Adrenal gland (tissue), 9 donors: ENCODE measurements at regions not wholly inside any gene's neighbourhood (a gene's known extent, or its start where the extent isn't known, plus 50 kb on each side); places are given as distances from the start of the nearest gene placed in this dataset.

Source experiments
- DNase-seq, 7 donors: peaks; one replicate each; pipeline ENCODE4 v3.0.0-alpha.2; 2019 to 2020
- H3K27ac ChIP-seq, 5 donors: fragments of 200-600 bp; sonication (generic) in 4 of 5; 1 replicate in 3 of 5; 2 replicates in 2 of 5; pipeline versions ENCODE4 v1.5.1 to v1.8.0; 2016 to 2020; ENCODE audit warnings: mild to moderate bottlenecking in 1 of 5
- H3K27me3 ChIP-seq: fragments of 200-600 bp; 2 replicates; pipeline ENCODE4 v1.8.0; 2021
- H3K36me3 ChIP-seq, 2 donors: fragments of 200-600 bp; replicated peaks in 1 of 2; 1 replicate in 1 of 2; 2 replicates in 1 of 2; pipeline versions ENCODE4 v1.5.1 to v1.8.0; 2018 to 2022
- H3K4me1 ChIP-seq, 2 donors: fragments of 200-600 bp; replicated peaks in 1 of 2; 1 replicate in 1 of 2; 2 replicates in 1 of 2; pipeline versions ENCODE4 v1.5.1 to v1.8.0; 2018 to 2021
- H3K4me3 ChIP-seq, 4 donors: fragments of 200-600 bp; sonication (generic) in 3 of 4; one replicate each; pipeline ENCODE4 v1.5.1; 2016 to 2018
- H3K9me3 ChIP-seq, 3 donors: fragments of 200-600 bp; sonication (generic) in 1 of 3; replicated peaks in 1 of 3; 1 replicate in 2 of 3; 2 replicates in 1 of 3; pipeline versions ENCODE4 v1.5.1 to v1.8.0; 2016 to 2021
- POLR2A ChIP-seq, 2 donors: fragments of 450-650 bp; IDR thresholded peaks; one replicate each; pipeline ENCODE4 v1.6.1; 2017; ENCODE audit warnings: antibody characterized with exemption in 2 of 2, mild to moderate bottlenecking in 2 of 2, moderate library complexity in 1 of 2
- WGBS, 4 donors: extraction: QIAGEN DNeasy Blood & Tissue Kit in 2 of 4; methylation state at CpG; one replicate each; pipeline versions ENCODE4 v1.1.5 to v1.1.7; 2013 to 2017; 5-methylcytosine and 5-hydroxymethylcytosine counted together
- intact Hi-C, 2 donors: fragments of 100-400 bp; cut with DNase I; formaldehyde crosslinking; loops; one replicate each; pipeline versions ENCODE4 v1.14.1 to v1.15.0; 2022 to 2023
- TF ChIP-seq, protein P1 (sequence below), 6 experiments: fragments of 450-650 bp in 4 of 6; fragments of 200-600 bp in 2 of 6; sonication (generic) in 1 of 6; IDR thresholded peaks; 1 replicate in 5 of 6; 2 replicates in 1 of 6; pipeline versions ENCODE4 v1.5.1 to v1.8.0; 2016 to 2021; ENCODE audit warnings: antibody characterized with exemption in 6 of 6, mild to moderate bottlenecking in 2 of 6, moderate library complexity in 1 of 6
- donor health status: healthy with polysubstance abuse.
- donor health status: Bipolar disorder and iron deficiency.
- donor health status: DM: yes; HTN: yes; CAD: no.
- donor health status: DM: no; HTN: no; CAD: no.
- donor health status: DM: no; HTN: no; CAD: no.

DNA sequence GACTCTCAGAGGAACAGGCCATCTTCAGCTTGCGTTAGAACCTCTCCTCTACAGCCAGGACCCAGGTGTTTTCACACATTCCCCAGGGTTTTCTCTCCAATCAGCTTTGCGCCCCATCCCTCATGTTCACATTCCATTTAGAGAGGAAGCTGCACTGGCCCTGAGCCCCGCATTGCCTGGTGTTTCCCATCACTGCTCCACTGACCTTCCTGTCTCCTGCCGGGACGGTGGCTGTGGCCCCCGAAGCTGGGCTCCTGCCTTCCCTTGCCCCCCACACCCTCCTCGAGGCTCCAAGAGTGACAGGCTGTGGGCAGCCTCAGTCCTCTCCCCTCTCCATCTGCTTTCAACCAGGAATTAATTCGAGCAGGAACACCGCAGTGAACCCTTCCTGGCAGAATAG lies 357.3 kb downstream of the THBS2 start:
- no peaks in the 10 kb centered on the region for H3K4me1 ChIP-seq
- intact Hi-C loops: no loop called here
- no peak for TF ChIP-seq POLR2A (IDR thresholded peaks at IDR 0.05)
- TF ChIP-seq, protein P1, sequence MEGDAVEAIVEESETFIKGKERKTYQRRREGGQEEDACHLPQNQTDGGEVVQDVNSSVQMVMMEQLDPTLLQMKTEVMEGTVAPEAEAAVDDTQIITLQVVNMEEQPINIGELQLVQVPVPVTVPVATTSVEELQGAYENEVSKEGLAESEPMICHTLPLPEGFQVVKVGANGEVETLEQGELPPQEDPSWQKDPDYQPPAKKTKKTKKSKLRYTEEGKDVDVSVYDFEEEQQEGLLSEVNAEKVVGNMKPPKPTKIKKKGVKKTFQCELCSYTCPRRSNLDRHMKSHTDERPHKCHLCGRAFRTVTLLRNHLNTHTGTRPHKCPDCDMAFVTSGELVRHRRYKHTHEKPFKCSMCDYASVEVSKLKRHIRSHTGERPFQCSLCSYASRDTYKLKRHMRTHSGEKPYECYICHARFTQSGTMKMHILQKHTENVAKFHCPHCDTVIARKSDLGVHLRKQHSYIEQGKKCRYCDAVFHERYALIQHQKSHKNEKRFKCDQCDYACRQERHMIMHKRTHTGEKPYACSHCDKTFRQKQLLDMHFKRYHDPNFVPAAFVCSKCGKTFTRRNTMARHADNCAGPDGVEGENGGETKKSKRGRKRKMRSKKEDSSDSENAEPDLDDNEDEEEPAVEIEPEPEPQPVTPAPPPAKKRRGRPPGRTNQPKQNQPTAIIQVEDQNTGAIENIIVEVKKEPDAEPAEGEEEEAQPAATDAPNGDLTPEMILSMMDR (IDR thresholded peaks at IDR 0.05): no peak
- H3K27ac ChIP-seq: no peak overlapping the region
- no peak overlapping the region for H3K4me3 ChIP-seq
- WGBS, 4 donors: 71 to 93% (median 83%) methylated on average over 9 of the region's 9 CpGs
- H3K27me3 ChIP-seq: no peaks in the 10 kb centered on the region
- H3K36me3 ChIP-seq: no peaks in the 10 kb centered on the region
- no peaks in the 10 kb centered on the region for H3K9me3 ChIP-seq
- DNase-seq: no peak

DNA sequence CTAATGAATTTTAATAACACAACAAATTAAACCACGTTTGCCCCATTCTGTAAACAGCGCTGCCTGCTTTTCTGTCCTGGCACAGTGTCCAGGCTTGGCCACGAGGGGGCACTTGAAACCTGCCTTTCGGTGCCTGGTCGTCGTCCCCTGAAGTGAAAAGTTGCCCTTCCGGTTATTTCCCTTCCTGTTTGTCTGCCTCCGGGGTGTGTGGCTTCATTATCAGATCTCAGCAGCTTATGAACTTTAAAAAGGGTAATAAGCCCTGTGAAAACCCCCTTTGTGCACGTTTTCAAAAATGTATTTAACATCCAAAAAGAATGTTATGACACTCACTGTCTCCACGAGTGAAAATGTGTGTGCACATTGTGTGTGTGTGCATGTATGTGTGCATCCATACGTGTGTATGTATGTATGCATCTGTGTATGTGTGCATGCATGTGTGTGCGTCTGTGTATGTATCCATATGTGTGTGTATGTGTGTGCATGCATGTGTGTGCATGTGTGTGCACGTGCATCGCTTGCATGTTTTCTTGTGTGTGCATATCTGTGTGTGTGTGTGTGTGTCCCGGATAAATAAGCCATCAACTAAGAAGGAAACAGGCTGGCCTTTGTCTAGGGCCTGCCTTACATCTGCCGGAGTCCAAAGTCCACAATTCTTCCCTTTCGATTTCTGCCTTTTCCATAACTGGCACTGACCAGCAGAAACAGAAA lies 358.4 kb downstream of the THBS2 start:
- 31 to 34% (median 33%) methylated on average over 17 of the region's 17 CpGs for WGBS, 4 donors
- H3K9me3 ChIP-seq: no peaks in the 10 kb centered on the region
- H3K27ac ChIP-seq: no peak overlapping the region
- H3K4me3 ChIP-seq: peak overlapping the region in 1 of 4 donors; percentile 42
- no peaks in the 10 kb centered on the region for H3K27me3 ChIP-seq
- intact Hi-C loops: no loop called here
- peak; percentile 75 to 89 (median 77) for DNase-seq
- H3K36me3 ChIP-seq: no peaks in the 10 kb centered on the region
- no peaks in the 10 kb centered on the region for H3K4me1 ChIP-seq
- TF ChIP-seq, protein P1 (IDR thresholded peaks at IDR 0.05): peak; percentile 74 to 96 (median 87)
- TF ChIP-seq POLR2A (IDR thresholded peaks at IDR 0.05): no peak

DNA sequence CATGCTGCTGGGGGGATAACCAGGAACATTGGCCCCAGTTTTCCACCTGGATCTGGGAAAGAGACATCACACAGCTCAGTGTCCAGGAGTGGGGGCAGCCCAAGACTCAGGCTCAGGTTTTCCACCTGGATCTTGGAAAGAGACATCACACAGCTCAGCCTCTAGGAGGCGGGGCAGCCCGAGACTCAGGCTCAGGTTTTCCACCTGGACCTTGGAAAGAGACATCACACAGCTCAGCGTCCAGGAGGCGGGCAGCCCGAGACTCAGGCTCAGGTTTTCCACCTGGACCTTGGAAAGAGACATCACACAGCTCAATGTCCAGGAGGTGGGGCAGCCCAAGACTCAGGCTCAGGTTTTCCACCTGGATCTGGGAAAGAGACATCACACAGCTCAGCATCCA lies 361.6 kb downstream of the THBS2 start:
- TF ChIP-seq, protein P1 (IDR thresholded peaks at IDR 0.05): no peak
- no peak for TF ChIP-seq POLR2A (IDR thresholded peaks at IDR 0.05)
- intact Hi-C loops: no loop called here
- Histone ChIP-seq H3K9me3 (no peaks in the 10 kb centered on the region), H3K27ac (no peak overlapping the region), H3K4me1 (no peaks in the 10 kb centered on the region), H3K27me3 (no peaks in the 10 kb centered on the region), H3K4me3 (no peak overlapping the region), H3K36me3 (no peaks in the 10 kb centered on the region)
- no peak for DNase-seq
- WGBS, 4 donors: 76 to 100% (median 78%) methylated on average over 3 to 5 of the region's 5 CpGs; no CpG with 5 or more reads in 1 of the 4 donors

DNA sequence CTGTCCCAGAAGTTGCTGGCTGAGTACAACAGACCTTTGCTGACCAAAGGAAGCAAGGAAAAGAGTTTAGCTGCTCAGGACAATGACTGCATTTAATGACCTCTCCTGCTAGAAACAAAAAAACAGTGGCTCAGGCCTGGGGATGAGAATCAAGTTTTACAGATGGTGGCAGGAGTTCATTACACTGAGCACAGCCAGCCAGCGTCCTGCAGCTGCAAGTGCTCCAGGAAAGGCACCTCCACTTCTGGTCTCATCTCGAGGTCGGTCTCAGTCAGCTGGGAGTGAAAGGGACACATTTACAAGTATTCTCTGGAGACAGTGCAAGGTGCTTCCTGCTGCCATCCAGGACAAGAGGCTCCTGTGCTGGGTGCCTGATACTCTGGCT lies 362.7 kb downstream of the THBS2 start:
- DNase-seq: no peak
- intact Hi-C loops: no loop called here
- H3K36me3 ChIP-seq: no peaks in the 10 kb centered on the region
- no peaks in the 10 kb centered on the region for H3K9me3 ChIP-seq
- H3K4me1 ChIP-seq: no peaks in the 10 kb centered on the region
- no peak overlapping the region for H3K27ac ChIP-seq
- no peaks in the 10 kb centered on the region for H3K27me3 ChIP-seq
- 80 to 92% (median 84%) methylated on average over 3 of the region's 3 CpGs for WGBS, 4 donors
- TF ChIP-seq, protein P1 (IDR thresholded peaks at IDR 0.05): no peak
- no peak for TF ChIP-seq POLR2A (IDR thresholded peaks at IDR 0.05)
- H3K4me3 ChIP-seq: no peak overlapping the region
